ENCODE measurements at regions not wholly inside any gene's neighbourhood (a gene's known extent, or its start where the extent isn't known, plus 50 kb on each side); places are given as distances from the start of the nearest gene placed in this dataset.

- TF ChIP-seq SPI1 (IDR thresholded peaks at IDR 0.05; ENCODE audit: low read depth, low read length), result no peak
- no peak for TF ChIP-seq POLR2AphosphoS5 (IDR thresholded peaks at IDR 0.05; ENCODE audit: low read depth, low read length)
- no peak for TF ChIP-seq POLR2A (IDR thresholded peaks at IDR 0.05; ENCODE audit: low read depth, low read length)
- no peak for TF ChIP-seq TAF1 (IDR thresholded peaks at IDR 0.05; ENCODE audit: low read depth, low read length)
Measured at GRCh38 chr20:11277858-11278257, 604.1 kb upstream of the JAG1 start.
